ENCODE measurements at regions not wholly inside any gene's neighbourhood (a gene's known extent, or its start where the extent isn't known, plus 50 kb on each side); places are given as distances from the start of the nearest gene placed in this dataset.

DNA sequence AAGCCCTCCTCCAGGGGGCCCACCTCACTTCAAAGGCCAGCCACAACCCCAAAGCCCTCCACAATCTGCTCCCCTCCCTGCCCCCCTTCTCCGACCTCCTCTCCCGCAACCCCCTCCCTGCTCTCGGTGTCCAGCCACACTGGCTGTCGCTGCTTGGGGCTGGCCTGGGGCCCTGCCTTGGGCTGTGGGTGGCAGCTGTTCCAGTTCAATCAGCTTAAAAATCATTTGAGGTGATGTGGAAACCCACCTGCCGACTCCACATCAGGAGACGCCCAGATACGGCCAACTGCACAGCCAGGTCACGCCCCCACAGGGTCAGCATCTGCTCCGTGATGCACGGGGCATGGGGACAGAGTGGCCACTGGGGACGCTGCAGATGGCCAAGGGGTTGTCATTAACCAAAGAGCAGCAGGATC lies 107.0 kb upstream of the MVB12B start:
- TF ChIP-seq, protein P1, sequence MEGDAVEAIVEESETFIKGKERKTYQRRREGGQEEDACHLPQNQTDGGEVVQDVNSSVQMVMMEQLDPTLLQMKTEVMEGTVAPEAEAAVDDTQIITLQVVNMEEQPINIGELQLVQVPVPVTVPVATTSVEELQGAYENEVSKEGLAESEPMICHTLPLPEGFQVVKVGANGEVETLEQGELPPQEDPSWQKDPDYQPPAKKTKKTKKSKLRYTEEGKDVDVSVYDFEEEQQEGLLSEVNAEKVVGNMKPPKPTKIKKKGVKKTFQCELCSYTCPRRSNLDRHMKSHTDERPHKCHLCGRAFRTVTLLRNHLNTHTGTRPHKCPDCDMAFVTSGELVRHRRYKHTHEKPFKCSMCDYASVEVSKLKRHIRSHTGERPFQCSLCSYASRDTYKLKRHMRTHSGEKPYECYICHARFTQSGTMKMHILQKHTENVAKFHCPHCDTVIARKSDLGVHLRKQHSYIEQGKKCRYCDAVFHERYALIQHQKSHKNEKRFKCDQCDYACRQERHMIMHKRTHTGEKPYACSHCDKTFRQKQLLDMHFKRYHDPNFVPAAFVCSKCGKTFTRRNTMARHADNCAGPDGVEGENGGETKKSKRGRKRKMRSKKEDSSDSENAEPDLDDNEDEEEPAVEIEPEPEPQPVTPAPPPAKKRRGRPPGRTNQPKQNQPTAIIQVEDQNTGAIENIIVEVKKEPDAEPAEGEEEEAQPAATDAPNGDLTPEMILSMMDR (IDR thresholded peaks at IDR 0.05; ENCODE audit: insufficient read depth, low read length) = no peak
- TF ChIP-seq POLR2AphosphoS5 (IDR thresholded peaks at IDR 0.05; ENCODE audit: low read depth) (no peak), GABPA (IDR thresholded peaks at IDR 0.05; ENCODE audit: low read depth) (no peak), SPI1 (IDR thresholded peaks at IDR 0.05; ENCODE audit: borderline replicate concordance, low read depth) (no peak)
- TF ChIP-seq, protein P2, sequence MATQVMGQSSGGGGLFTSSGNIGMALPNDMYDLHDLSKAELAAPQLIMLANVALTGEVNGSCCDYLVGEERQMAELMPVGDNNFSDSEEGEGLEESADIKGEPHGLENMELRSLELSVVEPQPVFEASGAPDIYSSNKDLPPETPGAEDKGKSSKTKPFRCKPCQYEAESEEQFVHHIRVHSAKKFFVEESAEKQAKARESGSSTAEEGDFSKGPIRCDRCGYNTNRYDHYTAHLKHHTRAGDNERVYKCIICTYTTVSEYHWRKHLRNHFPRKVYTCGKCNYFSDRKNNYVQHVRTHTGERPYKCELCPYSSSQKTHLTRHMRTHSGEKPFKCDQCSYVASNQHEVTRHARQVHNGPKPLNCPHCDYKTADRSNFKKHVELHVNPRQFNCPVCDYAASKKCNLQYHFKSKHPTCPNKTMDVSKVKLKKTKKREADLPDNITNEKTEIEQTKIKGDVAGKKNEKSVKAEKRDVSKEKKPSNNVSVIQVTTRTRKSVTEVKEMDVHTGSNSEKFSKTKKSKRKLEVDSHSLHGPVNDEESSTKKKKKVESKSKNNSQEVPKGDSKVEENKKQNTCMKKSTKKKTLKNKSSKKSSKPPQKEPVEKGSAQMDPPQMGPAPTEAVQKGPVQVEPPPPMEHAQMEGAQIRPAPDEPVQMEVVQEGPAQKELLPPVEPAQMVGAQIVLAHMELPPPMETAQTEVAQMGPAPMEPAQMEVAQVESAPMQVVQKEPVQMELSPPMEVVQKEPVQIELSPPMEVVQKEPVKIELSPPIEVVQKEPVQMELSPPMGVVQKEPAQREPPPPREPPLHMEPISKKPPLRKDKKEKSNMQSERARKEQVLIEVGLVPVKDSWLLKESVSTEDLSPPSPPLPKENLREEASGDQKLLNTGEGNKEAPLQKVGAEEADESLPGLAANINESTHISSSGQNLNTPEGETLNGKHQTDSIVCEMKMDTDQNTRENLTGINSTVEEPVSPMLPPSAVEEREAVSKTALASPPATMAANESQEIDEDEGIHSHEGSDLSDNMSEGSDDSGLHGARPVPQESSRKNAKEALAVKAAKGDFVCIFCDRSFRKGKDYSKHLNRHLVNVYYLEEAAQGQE (IDR thresholded peaks at IDR 0.05; ENCODE audit: insufficient replicate concordance, low read depth) = no peak

All from HL-60 (cell line).